GM10266 (cell line): ENCODE measurements at regions not wholly inside any gene's neighbourhood (a gene's known extent, or its start where the extent isn't known, plus 50 kb on each side); places are given as distances from the start of the nearest gene placed in this dataset.
"Not testable (repeated sequence)": the region's sequence is repeated elsewhere in the genome, so short reads cannot be mapped to it uniquely, and the experiment has no call there.

Experiments used
- DNase-seq: peaks from one replicate; pipeline ENCODE4 v3.0.0; 2012; ENCODE audit errors: extremely low spot score
- CTCF ChIP-seq: IDR thresholded peaks from 2 replicates; pipeline ENCODE4 v1.5.1; 2012; ENCODE audit warnings: mild to moderate bottlenecking, low read depth; ENCODE audit not compliant: control insufficient read depth, insufficient read depth; ENCODE audit errors: missing control alignments

- DNase-seq, result no peak
- no peak for TF ChIP-seq CTCF
Measured at GRCh38 chr22:49657974-49658590, 169.6 kb downstream of the BRD1 start.

GRCh38 chr22:49657275-49657973 lies 170.2 kb downstream of the BRD1 start:
- no peak for TF ChIP-seq CTCF
- DNase-seq, result peak; percentile 83

GRCh38 chr22:49656883-49657274 lies 170.8 kb downstream of the BRD1 start:
- not testable (repeated sequence) for DNase-seq

GRCh38 chr22:49656291-49656851 lies 171.3 kb downstream of the BRD1 start:
- TF ChIP-seq CTCF, result no peak
- no peak for DNase-seq

- DNase-seq, result no peak
- TF ChIP-seq CTCF, result no peak
Measured at GRCh38 chr22:49655168-49655812, 172.4 kb downstream of the BRD1 start.

- no peak for DNase-seq
- TF ChIP-seq CTCF, result no peak
Measured at GRCh38 chr22:49650336-49651241, 177.1 kb downstream of the BRD1 start.

- no peak for DNase-seq
- TF ChIP-seq CTCF, result no peak
Measured at GRCh38 chr22:49649166-49650068, 178.3 kb downstream of the BRD1 start.
